Activated CD4-positive, alpha-beta T cell treated with anti-CD3 and anti-CD28 coated beads, Interleukin-2, amount 50 U/mL, for 24 hours (primary cell): ENCODE measurements at regions not wholly inside any gene's neighbourhood (a gene's known extent, or its start where the extent isn't known, plus 50 kb on each side); places are given as distances from the start of the nearest gene placed in this dataset.

ENCODE experiments used
- DNase-seq, 2 donors: peaks; one replicate each; pipeline ENCODE4 v3.0.0-alpha.2; 2020; ENCODE audit warnings: low read depth in 1 of 2, low spot score in 1 of 2

DNA sequence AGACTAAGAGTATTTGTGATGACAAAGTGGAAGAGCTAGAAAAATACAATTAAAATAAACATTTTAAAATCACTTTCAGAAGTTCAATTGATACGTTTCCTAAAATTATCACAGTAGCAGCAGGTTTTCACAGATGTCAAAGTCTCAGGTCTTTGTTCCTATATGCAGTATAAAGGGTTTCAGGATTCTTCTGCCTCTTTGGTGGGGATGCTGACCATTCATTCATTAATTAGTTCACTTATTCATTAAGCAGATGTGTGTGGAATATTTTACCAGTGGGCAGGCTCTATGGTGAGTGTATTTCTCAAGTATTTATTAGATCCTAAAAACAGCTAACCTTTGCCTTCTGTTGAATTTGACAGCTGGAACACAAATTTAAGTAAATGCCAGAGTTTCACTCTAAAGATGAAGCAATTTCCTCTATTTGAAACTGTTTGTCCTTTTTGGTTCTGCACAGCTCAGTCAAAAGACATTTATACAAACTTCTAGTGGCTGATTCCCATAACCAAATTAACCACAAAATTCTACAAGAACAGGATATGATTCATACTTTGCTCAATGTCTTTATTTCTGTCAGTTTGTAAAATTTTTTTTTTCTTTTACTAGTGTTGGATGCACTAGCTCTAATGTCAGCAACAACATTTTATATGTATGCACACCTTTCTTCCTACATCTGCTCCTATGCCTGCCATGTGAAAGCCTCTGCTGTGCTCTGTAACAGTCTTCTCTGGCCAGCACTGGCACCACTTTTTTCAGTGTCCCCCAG, 75.9 kb upstream of the PRR16 start:
- no peak for DNase-seq

DNA sequence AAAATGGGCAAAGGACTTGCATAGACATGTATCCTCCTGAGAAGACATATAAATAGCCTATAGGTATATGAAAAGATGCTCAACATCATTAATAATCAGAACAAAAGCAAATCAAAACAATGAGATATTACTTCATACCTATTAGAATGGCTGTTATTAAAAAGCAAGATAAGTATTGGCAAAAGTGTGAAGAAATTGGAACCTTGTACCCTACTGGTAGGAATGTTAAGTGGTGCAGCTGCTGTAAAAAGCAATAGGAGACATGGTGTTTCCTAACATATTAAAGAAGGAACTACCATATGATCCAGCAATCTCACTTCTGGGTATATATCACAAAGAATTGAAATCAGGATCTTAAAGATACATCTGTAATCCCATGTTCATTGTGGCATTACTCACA, 69.8 kb upstream of the PRR16 start:
- DNase-seq, result no peak

DNA sequence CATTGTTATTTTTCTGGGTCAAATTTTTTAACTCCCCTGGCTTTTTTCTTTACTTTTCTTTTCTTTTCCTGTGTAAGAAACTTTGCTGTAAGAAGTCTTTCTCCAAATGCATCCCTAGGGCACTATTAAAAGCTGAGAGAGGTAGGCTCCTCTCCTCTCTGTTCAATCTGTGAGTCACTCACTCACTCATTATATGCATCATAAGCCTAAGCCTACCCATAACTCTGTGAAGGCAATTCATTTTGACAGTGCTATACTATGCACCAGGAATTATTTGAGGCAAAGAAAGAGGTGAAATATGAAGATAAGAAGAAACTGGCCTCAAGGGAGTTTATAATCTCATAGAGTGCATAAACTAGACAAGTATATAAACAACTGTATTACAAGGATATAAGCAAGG, 67.9 kb upstream of the PRR16 start:
- DNase-seq, result no peak

DNA sequence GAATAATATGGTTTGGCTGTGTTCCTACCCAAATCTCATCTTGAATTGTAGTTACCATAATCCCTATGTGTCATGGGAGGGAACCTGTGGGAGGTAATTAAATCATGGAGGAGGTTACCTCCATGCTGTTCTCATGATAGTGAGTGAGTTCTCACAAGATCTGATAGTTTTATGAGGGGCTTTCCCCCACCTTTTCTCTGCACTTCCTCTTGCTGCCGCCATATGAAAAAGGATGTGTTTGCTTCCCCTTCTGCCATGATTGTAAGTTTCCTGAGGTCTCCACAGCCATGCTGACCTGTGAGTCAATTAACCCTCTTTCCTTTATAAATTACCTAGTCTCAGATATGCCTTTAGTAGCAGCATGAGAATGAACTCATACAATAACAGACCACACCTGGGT, 63.7 kb upstream of the PRR16 start:
- no peak for DNase-seq

DNA sequence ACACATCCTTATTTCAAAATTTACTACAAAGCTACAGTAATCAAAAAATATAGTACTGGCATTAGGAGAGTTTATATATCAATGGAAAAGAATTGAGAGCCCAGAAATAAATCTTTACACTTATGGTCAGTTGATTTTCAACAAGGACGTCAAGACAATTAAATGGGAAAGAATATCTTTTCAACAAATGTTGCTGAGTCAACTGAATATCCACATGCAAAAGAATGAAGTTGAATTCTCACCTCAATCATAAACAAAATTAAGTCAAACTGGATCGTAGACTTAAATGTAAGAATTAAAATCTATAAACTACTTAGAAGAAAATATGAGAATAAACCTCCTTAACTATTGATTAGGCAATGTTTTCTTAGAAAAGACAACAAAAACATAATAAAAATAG, 61.5 kb upstream of the PRR16 start:
- DNase-seq, result no peak

DNA sequence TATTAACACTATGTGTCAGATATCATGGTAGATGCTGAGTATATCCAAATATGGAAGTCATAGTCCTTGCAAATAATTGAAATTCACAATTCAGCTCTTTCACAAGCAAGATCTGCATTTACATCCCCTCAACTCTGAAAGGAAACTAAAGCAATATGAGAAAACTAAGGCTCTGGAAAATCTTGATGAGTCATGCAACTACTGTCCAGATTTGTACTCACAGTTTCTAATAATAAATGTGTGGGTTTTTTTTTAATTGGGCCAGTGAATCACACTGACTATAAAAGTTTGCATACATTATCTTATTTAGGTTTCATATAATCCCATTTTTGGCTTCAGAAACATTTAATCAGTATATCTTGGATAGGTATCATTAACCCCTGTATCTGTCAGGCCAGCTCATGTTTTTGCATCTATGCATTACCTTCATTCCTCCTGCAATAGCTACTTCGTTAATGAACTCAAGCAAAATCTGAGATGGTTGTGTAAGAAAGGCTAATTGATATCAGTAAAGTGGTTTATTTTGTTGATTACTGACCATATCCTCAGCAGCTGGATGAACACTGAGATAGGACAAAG, 58.7 kb upstream of the PRR16 start:
- DNase-seq, result no peak

DNA sequence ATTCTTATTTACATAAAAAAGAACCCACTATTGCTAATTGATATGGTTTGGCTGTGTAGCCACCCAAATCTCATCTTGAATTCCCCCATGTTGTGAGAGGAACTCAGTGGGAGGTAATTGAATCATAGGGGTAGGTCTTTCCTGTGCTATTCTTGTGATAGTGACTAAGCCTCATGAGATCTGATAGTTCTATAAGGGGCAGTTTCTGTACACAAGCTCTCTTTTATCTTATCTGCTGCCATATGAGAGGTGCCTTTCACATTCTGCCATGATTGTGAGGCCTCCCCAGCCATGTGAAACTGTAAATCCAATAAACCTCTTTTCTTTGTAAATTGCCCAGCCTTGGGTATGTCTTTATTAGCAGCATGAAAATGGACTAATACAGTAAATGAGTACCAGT, 58.2 kb upstream of the PRR16 start:
- DNase-seq, result no peak

DNA sequence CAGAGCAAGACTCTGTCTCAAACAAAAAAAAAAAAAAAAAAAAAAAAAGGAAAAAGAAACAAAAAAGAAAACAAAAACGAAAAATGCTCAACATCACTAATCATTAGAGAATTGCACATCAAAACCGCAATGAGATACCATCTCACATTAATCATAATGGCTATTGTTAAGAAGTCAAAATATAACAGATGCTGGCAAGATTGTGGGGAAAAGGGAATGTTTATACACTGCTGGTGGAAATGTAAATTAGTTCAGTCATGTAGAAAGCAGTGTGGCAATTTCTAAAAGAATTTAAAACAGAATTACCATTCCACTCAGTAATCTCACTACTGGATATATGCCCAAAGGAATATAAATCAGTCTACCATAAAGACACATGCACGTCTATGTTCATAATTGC, 50.4 kb upstream of the PRR16 start:
- no peak for DNase-seq
